ENCODE measurements at regions not wholly inside any gene's neighbourhood (a gene's known extent, or its start where the extent isn't known, plus 50 kb on each side); places are given as distances from the start of the nearest gene placed in this dataset.

- no peak for TF ChIP-seq CTCF (IDR thresholded peaks at IDR 0.05 in 2 of 3, conservative IDR thresholded peaks at IDR 0.05 in 1 of 3; ENCODE audit: insufficient read depth in 2 of 3, low read depth in 1 of 3, low read length in 3 of 3)
- TF ChIP-seq SIRT6 (IDR thresholded peaks at IDR 0.05; ENCODE audit: low read depth, low read length) = no peak
- no peak for TF ChIP-seq TCF7L2 (IDR thresholded peaks at IDR 0.05; ENCODE audit: low read depth, low read length)
- TF ChIP-seq EP300 (IDR thresholded peaks at IDR 0.05; ENCODE audit: low read length) = no peak
- TF ChIP-seq TAF1 (IDR thresholded peaks at IDR 0.05; ENCODE audit: control insufficient read depth, extremely low read depth, insufficient read depth, low read length, severe bottlenecking) = no peak
- no peak for TF ChIP-seq RCOR1 (IDR thresholded peaks at IDR 0.05; ENCODE audit: borderline replicate concordance in 1 of 2, low read depth in 2 of 2, low read length in 2 of 2)
- TF ChIP-seq ZBTB7A (IDR thresholded peaks at IDR 0.05; ENCODE audit: borderline replicate concordance, control insufficient read depth, low read depth, low read length) = no peak
Measured at GRCh38 chr7:115125750-115126149, 203.9 kb downstream of the MDFIC start.
